ENCODE measurements at regions not wholly inside any gene's neighbourhood (a gene's known extent, or its start where the extent isn't known, plus 50 kb on each side); places are given as distances from the start of the nearest gene placed in this dataset.

GRCh38 chr1:101520302-101520701 is 283.5 kb downstream of the S1PR1 start:
- peak; percentile 90 for TF ChIP-seq CTCF (conservative IDR thresholded peaks at IDR 0.05)
- Mint-ChIP-seq H3K4me1 (ENCODE audit: unreplicated experiment) (no peaks in the 10 kb centered on the region), H3K36me3 (no peaks in the 10 kb centered on the region), H3K27ac (no peak overlapping the region), H3K4me3 (no peak overlapping the region), H3K27me3 (peaks cover 10% of the 10 kb centered on the region), H3K9me3 (no peaks in the 10 kb centered on the region)
- DNase-seq (ENCODE audit: extremely low spot score, unreplicated experiment): no peak

- Mint-ChIP-seq H3K27ac (no peak overlapping the region), H3K4me3 (no peak overlapping the region), H3K27me3 (peaks cover 8% of the 10 kb centered on the region), H3K4me1 (ENCODE audit: unreplicated experiment) (peaks cover 7% of the 10 kb centered on the region), H3K36me3 (no peaks in the 10 kb centered on the region), H3K9me3 (no peaks in the 10 kb centered on the region)
- no peak for DNase-seq (ENCODE audit: extremely low spot score, unreplicated experiment)
- TF ChIP-seq CTCF (conservative IDR thresholded peaks at IDR 0.05): no peak
Observed at GRCh38 chr1:101522486-101522885, 285.7 kb downstream of the S1PR1 start.

GRCh38 chr1:101526813-101527212 is 290.0 kb downstream of the S1PR1 start:
- no peak for DNase-seq (ENCODE audit: extremely low spot score, unreplicated experiment)
- no peak overlapping the region for H3K4me3 Mint-ChIP-seq
- TF ChIP-seq CTCF (conservative IDR thresholded peaks at IDR 0.05): no peak
- peaks cover 7% of the 10 kb centered on the region for H3K4me1 Mint-ChIP-seq (ENCODE audit: unreplicated experiment)
- no peaks in the 10 kb centered on the region for H3K27me3 Mint-ChIP-seq
- no peaks in the 10 kb centered on the region for H3K36me3 Mint-ChIP-seq
- H3K27ac Mint-ChIP-seq: peak overlapping the region; percentile 17
- no peaks in the 10 kb centered on the region for H3K9me3 Mint-ChIP-seq

GRCh38 chr1:101532377-101532776 is 295.6 kb downstream of the S1PR1 start:
- Mint-ChIP-seq H3K27me3 (no peaks in the 10 kb centered on the region), H3K4me1 (ENCODE audit: unreplicated experiment) (no peaks in the 10 kb centered on the region), H3K27ac (no peak overlapping the region), H3K9me3 (no peaks in the 10 kb centered on the region), H3K4me3 (no peak overlapping the region), H3K36me3 (no peaks in the 10 kb centered on the region)
- no peak for DNase-seq (ENCODE audit: extremely low spot score, unreplicated experiment)
- no peak for TF ChIP-seq CTCF (conservative IDR thresholded peaks at IDR 0.05)

GRCh38 chr1:101540161-101540560 is 303.3 kb downstream of the S1PR1 start:
- H3K27ac Mint-ChIP-seq: no peak overlapping the region
- DNase-seq (ENCODE audit: extremely low spot score, unreplicated experiment): no peak
- no peak for TF ChIP-seq CTCF (conservative IDR thresholded peaks at IDR 0.05)
- H3K4me1 Mint-ChIP-seq (ENCODE audit: unreplicated experiment): no peaks in the 10 kb centered on the region
- H3K4me3 Mint-ChIP-seq: no peak overlapping the region
- H3K36me3 Mint-ChIP-seq: no peaks in the 10 kb centered on the region
- H3K9me3 Mint-ChIP-seq: peaks cover 4% of the 10 kb centered on the region
- no peaks in the 10 kb centered on the region for H3K27me3 Mint-ChIP-seq

- H3K27ac Mint-ChIP-seq: no peak overlapping the region
- H3K4me3 Mint-ChIP-seq: no peak overlapping the region
- H3K27me3 Mint-ChIP-seq: no peaks in the 10 kb centered on the region
- DNase-seq (ENCODE audit: extremely low spot score, unreplicated experiment): no peak
- H3K9me3 Mint-ChIP-seq: no peaks in the 10 kb centered on the region
- no peaks in the 10 kb centered on the region for H3K4me1 Mint-ChIP-seq (ENCODE audit: unreplicated experiment)
- no peaks in the 10 kb centered on the region for H3K36me3 Mint-ChIP-seq
- TF ChIP-seq CTCF (conservative IDR thresholded peaks at IDR 0.05): no peak
Observed at GRCh38 chr1:101546885-101547284, 310.1 kb downstream of the S1PR1 start.
